GM21390 (cell line): ENCODE measurements at regions not wholly inside any gene's neighbourhood (a gene's known extent, or its start where the extent isn't known, plus 50 kb on each side); places are given as distances from the start of the nearest gene placed in this dataset.
"Not testable (repeated sequence)": the region's sequence is repeated elsewhere in the genome, so short reads cannot be mapped to it uniquely, and the experiment has no call there.

Experiments used
- ATAC-seq: cut with Tn5 transposase; IDR thresholded peaks from one replicate; pipeline ENCODE4 v1.9.1; 2021; ENCODE audit not compliant: unreplicated experiment

GRCh38 chr17:68782789-68783188 lies 172.4 kb downstream of the ABCA8 start:
- no peak for ATAC-seq

- ATAC-seq: no peak
Observed at GRCh38 chr17:68780596-68780995, 174.6 kb downstream of the ABCA8 start.

- no peak for ATAC-seq
Observed at GRCh38 chr17:68778726-68779125, 176.5 kb downstream of the ABCA8 start.

DNA sequence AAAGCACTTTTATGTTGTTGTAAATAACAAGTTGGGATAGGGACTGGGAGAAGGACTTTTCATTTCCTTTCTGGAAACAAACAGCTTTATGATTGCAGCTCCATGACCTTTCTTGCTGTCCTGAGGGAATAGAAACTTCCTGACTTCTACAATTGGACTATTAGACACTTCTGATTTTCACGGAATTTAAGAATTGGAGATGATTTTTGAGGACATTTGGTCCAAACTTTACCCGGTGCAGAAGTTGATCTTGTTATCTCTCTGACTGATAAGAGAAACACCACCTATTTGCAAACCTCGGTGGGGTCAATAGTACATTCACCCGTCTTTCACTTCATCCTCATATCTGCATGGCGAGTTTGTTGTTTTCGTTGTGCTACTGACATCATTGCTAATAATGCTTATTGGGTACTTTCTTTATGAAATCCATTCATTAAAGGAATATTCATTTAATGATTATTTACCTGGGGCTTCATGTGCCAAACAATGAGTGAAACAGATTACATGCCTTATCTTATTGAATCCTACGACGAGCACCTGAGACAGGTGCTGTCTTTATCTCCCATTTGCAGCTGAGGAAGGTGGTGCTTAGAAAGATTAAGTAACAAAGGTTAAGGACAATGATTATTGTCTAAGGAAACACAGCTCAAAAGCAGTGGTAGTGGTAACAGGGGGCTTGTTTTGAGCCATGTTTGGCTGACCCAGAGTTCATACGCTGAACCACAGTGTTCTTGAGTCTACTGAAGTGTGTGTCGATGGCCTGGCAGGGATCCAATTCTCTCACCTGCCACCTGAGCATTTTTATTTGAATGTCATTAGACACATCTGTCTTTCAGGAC lies 176.9 kb upstream of the FAM20A start:
- no peak for ATAC-seq

DNA sequence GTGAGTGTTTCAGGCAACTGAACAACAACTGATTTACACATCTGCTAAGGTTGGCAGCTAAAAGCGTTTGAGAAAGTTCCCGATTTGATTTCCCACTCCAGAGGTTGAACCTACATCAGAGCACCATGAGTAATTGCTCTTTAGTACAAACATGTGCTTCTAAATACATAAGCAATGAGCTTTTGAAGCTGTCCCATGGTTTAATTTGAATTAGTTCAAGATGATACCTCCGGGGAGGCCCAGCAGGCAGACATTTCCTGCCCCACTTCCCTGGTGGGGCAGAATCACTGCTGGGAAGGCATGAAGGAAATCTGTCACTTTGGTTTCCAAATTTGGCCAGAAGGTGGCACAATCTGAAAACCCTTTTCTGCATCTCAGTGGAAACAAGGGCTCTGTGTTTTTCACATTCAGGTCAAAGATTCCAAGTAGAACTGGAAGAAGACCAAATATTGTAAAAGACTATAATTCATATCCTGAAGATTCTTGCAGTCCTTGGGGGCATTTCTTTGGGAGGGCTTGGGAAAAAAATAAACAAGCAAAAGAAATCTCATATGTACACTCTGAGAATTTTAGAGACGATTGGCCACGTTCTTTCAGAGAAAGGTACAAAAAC lies 176.2 kb upstream of the FAM20A start:
- no peak for ATAC-seq

DNA sequence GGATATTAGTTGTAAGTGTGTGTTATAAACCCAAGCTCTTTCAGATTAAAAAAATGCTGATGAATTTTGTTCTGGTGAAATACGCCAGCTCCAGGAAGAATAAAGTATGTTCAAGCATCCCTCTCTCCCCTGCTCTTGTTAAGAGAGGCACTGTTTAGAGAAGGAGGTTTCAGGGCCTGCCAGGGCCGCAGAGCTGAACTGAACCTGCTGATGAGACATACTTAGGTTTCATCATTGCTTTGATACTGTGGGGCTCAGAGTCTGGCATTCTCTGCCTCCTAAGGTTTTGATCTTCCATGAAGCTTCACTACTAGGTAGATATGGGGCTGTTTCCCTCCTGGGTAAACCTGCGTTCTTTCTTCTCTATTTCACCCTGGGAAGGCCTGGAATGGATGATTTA lies 175.3 kb upstream of the FAM20A start:
- ATAC-seq: no peak

- ATAC-seq: no peak
Observed at GRCh38 chr17:68775969-68776368, 174.8 kb upstream of the FAM20A start.

DNA sequence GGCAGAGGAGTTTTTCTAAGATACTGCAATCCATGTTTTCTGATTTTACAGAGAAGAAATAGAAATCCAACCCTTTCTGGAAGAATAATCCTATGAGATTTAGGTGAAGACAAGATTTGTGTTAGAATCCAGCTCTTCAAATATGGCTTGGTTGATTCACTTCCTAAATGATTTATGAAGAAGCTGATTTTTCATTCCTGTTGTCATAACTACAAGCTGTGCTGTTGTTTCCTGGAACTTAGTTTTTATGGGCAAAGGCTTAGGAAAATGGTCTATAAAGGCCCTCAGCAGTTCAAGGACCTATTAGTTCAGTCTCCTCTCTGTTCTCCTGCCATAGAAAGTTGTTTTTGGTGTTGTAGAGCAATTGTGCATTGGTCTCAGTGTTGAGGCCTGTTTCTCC lies 174.2 kb upstream of the FAM20A start:
- ATAC-seq: no peak

- ATAC-seq: peak; percentile 63
Observed at GRCh38 chr17:68771867-68772515, 170.8 kb upstream of the FAM20A start.

- no peak for ATAC-seq
Observed at GRCh38 chr17:68768804-68769203, 167.6 kb upstream of the FAM20A start.

GRCh38 chr17:68766640-68767039 lies 165.5 kb upstream of the FAM20A start:
- no peak for ATAC-seq

GRCh38 chr17:68763562-68763961 lies 162.4 kb upstream of the FAM20A start:
- ATAC-seq: no peak

DNA sequence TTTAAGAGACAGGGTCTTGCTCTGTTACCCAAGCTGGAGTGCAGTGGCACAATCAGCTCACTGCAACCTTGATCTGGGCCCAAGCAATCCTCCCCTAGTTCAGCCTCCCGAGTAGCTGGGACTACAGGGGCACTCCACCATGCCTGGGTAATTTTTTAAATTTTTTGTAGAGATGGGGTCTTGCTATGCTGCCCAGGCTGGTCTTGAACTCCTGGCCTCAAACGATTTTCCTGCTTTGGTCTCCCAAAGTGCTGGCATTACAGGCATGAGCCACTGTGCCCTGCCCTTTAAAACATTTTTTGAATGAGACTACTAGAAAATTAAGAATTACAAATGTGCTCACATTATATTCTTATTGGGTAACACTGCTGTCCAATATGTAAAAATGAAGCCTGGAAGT lies 161.7 kb upstream of the FAM20A start:
- no peak for ATAC-seq

DNA sequence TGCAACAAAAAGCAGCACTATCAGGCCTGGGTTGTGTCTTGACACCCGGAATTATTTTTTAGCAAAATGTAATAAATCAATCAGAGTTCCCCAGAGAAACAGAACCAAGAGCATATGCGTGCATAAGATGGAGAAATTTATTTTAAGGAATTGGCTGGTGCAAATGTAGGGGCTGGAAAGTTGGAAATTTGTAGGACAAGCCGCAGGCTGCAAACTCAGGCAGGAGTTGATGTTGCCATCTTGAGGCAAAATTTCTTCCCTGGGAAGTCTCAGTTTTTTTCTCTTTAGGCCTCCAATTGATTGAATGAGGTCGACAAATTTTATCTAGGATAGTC lies 158.9 kb upstream of the FAM20A start:
- ATAC-seq: no peak

- peak; percentile 95 for ATAC-seq
Observed at GRCh38 chr17:68759343-68760140, 158.4 kb upstream of the FAM20A start.

DNA sequence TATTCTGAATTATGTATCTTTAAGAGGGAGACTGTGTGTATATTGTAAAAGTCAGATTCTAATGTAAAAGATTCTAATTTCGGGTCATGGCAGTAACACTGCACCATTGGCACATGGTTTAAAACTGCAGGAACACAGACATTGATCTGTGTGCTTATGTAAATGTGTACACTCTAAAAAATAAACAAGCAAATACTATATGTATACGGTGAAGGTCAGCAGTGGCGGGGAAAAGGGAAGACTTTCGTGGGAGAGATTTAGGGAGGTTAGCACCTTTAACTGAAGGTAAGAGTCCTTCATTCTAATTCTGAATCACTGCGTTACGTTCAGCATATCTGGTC lies 157.8 kb upstream of the FAM20A start:
- no peak for ATAC-seq

DNA sequence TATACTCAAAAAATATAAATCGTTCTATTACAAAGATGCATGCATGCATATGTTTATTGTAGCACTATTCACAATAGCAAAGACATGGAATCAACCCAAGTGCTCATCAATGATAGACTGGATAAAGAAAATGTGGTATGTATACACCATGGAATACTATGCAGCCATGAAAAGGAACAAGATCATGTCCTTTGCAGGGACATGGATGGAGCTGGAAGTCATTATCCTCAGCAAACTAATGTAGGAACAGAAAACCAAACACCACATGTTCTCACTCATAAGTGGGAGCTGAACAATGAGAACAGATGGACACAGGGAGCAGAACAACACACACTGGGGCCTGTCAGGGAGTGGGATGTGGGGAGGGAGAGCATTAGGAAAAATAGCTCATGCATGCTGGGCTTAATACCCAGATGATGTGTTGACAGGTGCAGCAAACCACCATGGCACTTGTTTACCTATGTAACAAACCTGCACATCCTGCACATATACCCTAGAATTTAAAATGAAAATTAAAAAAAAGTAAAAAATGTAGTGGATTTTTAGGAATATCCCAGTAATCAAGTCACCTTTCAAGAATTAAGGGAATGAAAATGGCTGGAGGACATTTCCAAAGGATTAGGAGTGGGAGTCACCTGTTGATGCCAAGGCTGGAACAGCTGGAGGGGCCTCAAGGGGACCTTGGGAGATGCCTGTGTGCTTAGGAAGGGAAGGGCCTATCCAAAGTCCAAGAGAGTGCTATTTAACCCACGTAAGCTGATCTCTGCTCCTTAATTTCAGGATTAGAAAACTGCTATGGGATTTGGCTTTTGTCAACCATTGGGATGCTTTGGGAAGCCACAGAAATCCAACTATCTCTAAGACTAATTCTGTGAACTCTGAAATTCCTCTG lies 156.9 kb upstream of the FAM20A start:
- ATAC-seq: not testable (repeated sequence)

- ATAC-seq: no peak
Observed at GRCh38 chr17:68753985-68754769, 153.0 kb upstream of the FAM20A start.

- no peak for ATAC-seq
Observed at GRCh38 chr17:68750208-68750562, 149.0 kb upstream of the FAM20A start.
